Vagina (tissue), 2 donors: ENCODE measurements at regions not wholly inside any gene's neighbourhood (a gene's known extent, or its start where the extent isn't known, plus 50 kb on each side); places are given as distances from the start of the nearest gene placed in this dataset.

Source experiments
- POLR2A ChIP-seq, 2 donors: fragments of 450-650 bp; IDR thresholded peaks; one replicate each; pipeline ENCODE4 v1.6.1; 2017; ENCODE audit warnings: antibody characterized with exemption in 2 of 2, mild to moderate bottlenecking in 2 of 2, moderate library complexity in 2 of 2
- POLR2AphosphoS5 ChIP-seq, 2 donors: sonication (generic); formaldehyde crosslinking; IDR thresholded peaks; one replicate each; pipeline ENCODE4 v1.9.0; 2017; ENCODE audit warnings: antibody characterized with exemption in 2 of 2, mild to moderate bottlenecking in 2 of 2, low read depth in 1 of 2; ENCODE audit not compliant: insufficient read depth in 1 of 2
- TF ChIP-seq, protein P1 (sequence below), 3 experiments: fragments of 450-650 bp in 2 of 3; fragments of 200-600 bp in 1 of 3; sonication (generic) in 1 of 3; IDR thresholded peaks; one replicate each; pipeline ENCODE4 v1.5.1; 2017 to 2019; ENCODE audit warnings: antibody characterized with exemption in 3 of 3, mild to moderate bottlenecking in 2 of 3, moderate library complexity in 2 of 3

DNA sequence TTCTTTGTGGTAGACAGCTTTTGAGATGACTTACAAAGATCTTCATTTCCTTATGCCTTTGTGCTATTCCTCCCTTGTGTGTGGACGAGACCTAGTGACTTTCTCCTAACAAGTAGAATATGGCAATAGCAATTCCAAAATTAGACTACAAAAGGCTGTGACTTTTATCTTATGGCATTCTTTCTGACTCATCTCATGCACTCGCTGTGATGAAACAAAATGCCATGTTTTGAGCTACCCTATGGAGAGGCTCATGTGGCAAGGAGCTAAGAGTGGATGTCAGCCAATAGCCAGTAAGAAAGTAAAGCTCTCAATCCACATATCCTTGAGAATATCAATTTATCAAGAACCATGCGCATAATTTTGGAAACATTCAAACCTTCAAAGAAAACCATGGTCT is 380.5 kb upstream of the SMC2 start:
- TF ChIP-seq, protein P1, sequence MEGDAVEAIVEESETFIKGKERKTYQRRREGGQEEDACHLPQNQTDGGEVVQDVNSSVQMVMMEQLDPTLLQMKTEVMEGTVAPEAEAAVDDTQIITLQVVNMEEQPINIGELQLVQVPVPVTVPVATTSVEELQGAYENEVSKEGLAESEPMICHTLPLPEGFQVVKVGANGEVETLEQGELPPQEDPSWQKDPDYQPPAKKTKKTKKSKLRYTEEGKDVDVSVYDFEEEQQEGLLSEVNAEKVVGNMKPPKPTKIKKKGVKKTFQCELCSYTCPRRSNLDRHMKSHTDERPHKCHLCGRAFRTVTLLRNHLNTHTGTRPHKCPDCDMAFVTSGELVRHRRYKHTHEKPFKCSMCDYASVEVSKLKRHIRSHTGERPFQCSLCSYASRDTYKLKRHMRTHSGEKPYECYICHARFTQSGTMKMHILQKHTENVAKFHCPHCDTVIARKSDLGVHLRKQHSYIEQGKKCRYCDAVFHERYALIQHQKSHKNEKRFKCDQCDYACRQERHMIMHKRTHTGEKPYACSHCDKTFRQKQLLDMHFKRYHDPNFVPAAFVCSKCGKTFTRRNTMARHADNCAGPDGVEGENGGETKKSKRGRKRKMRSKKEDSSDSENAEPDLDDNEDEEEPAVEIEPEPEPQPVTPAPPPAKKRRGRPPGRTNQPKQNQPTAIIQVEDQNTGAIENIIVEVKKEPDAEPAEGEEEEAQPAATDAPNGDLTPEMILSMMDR (IDR thresholded peaks at IDR 0.05): no peak
- TF ChIP-seq POLR2A (IDR thresholded peaks at IDR 0.05) (no peak), POLR2AphosphoS5 (IDR thresholded peaks at IDR 0.05; ENCODE audit: insufficient read depth in 1 of 2, low read depth in 1 of 2) (no peak)
